K562 (cell line): ENCODE measurements at regions not wholly inside any gene's neighbourhood (a gene's known extent, or its start where the extent isn't known, plus 50 kb on each side); places are given as distances from the start of the nearest gene placed in this dataset.

ENCODE experiments used
- BRD9 ChIP-seq: fragments of 450-650 bp; IDR thresholded peaks from 2 replicates; pipeline ENCODE4 v1.6.1; 2018; ENCODE audit warnings: low read depth; ENCODE audit not compliant: partially characterized antibody
- EZH2 ChIP-seq: IDR thresholded peaks from 2 replicates; pipeline ENCODE4 v1.6.1; 2012; ENCODE audit warnings: low read depth, mild to moderate bottlenecking, inconsistent platforms, low read length, borderline replicate concordance
- JUN ChIP-seq, 2 experiments: sonication (generic) in 1 of 2; formaldehyde crosslinking in 1 of 2; IDR thresholded peaks; 2 replicates each; pipeline versions ENCODE4 v1.6.1 to v1.8.0; 2012 to 2022; ENCODE audit warnings: borderline replicate concordance in 2 of 2, mild to moderate bottlenecking in 2 of 2, improper control_type of control experiment in 1 of 2, low read depth in 1 of 2, low read length in 1 of 2, missing genetic modification reagents in 1 of 2
- PCBP1 ChIP-seq: fragments of 200-400 bp; formaldehyde crosslinking; IDR thresholded peaks from 2 replicates; pipeline ENCODE4 v1.6.1; 2018; ENCODE audit warnings: mild to moderate bottlenecking, low read depth, low read length; ENCODE audit not compliant: poor library complexity, severe bottlenecking
- RBM25 ChIP-seq: fragments of 200-400 bp; formaldehyde crosslinking; IDR thresholded peaks from 2 replicates; pipeline ENCODE4 v1.6.1; 2018; ENCODE audit warnings: low read length, low read depth, moderate library complexity; ENCODE audit not compliant: severe bottlenecking
- STAT5B ChIP-seq: fragments of 250-450 bp; sonication (Bioruptor Pico); IDR thresholded peaks from 2 replicates; pipeline ENCODE4 v1.8.0; 2021; ENCODE audit warnings: mild to moderate bottlenecking, inconsistent platforms

DNA sequence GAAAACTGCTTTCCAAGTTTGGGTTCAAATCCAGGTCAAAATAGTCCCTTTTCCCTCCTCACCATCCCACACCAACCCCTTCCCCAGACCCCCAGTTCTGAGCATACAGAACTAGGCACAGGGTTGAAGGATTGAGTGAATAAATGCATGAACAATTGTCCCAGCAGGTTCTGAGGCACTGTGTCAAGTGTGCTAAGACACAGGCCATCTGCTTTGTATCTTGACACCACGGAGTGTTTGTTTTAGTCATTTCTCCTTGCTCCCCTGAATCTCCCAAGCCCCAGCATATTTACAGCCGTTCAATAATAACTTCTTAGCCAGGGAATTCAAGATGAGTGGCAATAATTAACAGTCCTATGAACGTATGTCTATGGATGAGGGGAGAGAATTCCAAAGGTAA is 102.8 kb upstream of the JARID2 start:
- TF ChIP-seq PCBP1 (no peak), EZH2 (no peak), JUN (IDR thresholded peaks at IDR 0.05; ENCODE audit: borderline replicate concordance, low read depth, low read length) (no peak), JUN (CRISPR knock-in tag; IDR thresholded peaks at IDR 0.05; ENCODE audit: borderline replicate concordance) (no peak), BRD9 (no peak), STAT5B (no peak), RBM25 (no peak)
